SU-DHL-6 (cell line): ENCODE measurements at regions not wholly inside any gene's neighbourhood (a gene's known extent, or its start where the extent isn't known, plus 50 kb on each side); places are given as distances from the start of the nearest gene placed in this dataset.

Source experiments
- EZH2phosphoT487 ChIP-seq: fragments of 200-600 bp; sonication (generic), shearing (Covaris generic); conservative IDR thresholded peaks from 2 replicates; pipeline ENCODE4 v1.6.1; 2018; ENCODE audit warnings: mild to moderate bottlenecking, antibody characterized with exemption, low read length, moderate library complexity, mixed read lengths
- TF ChIP-seq, protein P1 (sequence below): fragments of 200-600 bp; sonication (generic); IDR thresholded peaks from one replicate; pipeline ENCODE4 v1.5.1; 2017; ENCODE audit warnings: antibody characterized with exemption, mild to moderate bottlenecking, low read length, moderate library complexity; ENCODE audit not compliant: insufficient read depth, poor library complexity, severe bottlenecking

- TF ChIP-seq, protein P1, sequence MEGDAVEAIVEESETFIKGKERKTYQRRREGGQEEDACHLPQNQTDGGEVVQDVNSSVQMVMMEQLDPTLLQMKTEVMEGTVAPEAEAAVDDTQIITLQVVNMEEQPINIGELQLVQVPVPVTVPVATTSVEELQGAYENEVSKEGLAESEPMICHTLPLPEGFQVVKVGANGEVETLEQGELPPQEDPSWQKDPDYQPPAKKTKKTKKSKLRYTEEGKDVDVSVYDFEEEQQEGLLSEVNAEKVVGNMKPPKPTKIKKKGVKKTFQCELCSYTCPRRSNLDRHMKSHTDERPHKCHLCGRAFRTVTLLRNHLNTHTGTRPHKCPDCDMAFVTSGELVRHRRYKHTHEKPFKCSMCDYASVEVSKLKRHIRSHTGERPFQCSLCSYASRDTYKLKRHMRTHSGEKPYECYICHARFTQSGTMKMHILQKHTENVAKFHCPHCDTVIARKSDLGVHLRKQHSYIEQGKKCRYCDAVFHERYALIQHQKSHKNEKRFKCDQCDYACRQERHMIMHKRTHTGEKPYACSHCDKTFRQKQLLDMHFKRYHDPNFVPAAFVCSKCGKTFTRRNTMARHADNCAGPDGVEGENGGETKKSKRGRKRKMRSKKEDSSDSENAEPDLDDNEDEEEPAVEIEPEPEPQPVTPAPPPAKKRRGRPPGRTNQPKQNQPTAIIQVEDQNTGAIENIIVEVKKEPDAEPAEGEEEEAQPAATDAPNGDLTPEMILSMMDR, result no peak
- TF ChIP-seq EZH2phosphoT487, result no peak
These were observed 239.2 kb downstream of the SPTSSA start for GRCh38 chr14:34222867-34223266.
